Stromal cell of bone marrow (primary cell): ENCODE measurements at regions not wholly inside any gene's neighbourhood (a gene's known extent, or its start where the extent isn't known, plus 50 kb on each side); places are given as distances from the start of the nearest gene placed in this dataset.

Experiments
- DNase-seq: peaks from one replicate; pipeline ENCODE4 v3.0.0-alpha.2; 2012; ENCODE audit warnings: low read depth

DNA sequence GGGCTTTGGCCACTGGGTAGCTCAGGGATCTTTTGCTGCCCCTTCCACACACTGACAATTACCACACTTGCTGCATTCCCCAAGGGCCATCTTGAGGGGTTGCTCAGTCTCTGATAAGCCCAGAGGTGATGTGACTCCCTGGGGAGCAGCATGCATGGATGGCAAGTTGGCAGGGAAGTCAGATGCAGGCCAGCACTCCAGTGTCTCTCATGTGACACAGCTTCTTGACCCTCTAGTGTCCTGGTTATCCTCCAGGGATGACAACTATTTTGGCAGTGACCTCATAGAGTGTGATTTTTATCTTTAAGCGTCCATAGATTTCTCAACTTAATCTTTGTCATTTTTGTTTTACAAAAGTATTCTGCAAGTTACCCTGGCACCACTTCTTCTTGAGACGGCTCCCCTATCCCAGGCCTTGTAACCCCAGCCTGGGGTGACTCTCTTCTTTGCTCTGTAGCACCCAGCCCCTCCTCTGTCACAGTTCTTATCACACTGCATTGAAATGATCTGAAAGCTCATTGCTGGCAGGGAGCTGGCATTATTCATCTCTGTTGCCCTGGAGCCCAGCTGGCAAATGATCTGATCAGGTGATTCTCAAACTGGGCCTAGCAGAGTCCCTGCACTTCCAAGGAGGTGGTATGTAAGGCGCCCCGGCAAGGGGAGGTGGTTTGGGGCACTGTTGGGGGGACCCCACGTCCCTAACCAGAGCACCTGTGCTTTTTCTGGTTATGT is 72.6 kb downstream of the TENT5C start:
- no peak for DNase-seq

DNA sequence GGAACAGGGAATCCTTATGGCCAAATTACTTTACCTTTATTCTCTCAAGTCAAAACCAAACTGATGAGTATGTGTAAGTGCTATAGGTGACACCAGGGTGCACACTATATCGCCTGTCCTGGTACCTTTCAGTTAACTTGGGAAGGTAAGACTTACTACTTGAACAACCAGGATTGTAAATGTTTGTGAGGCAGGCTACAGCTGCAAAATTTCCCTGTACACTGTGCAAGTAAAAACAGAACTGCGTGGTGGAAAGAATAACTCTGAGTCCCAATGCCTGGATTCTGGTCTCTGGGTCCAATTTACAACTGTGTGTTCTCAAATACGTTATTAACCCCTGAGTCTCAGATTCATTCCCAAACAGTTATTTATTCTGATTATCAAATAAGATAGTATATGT is 73.5 kb downstream of the TENT5C start:
- no peak for DNase-seq

DNA sequence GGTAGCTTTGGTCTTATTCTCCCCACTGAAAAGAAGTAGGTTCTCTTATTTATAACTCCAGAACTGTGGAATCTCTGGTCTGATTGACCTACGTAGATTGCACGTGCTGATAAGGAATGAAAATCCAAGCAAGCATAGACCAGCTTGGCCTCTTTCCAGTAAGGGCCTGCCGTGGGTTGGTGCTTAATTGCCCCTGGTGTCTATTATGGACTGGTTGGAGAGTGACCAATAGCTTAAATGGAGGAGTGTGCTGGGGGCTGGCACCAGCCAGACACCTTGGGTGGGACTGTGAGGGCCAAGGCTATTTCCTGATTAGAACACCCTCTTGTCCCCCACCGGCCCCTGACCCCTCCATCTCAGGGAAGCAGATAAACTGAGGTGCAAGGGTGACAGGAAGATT is 74.0 kb downstream of the TENT5C start:
- DNase-seq, result no peak

DNA sequence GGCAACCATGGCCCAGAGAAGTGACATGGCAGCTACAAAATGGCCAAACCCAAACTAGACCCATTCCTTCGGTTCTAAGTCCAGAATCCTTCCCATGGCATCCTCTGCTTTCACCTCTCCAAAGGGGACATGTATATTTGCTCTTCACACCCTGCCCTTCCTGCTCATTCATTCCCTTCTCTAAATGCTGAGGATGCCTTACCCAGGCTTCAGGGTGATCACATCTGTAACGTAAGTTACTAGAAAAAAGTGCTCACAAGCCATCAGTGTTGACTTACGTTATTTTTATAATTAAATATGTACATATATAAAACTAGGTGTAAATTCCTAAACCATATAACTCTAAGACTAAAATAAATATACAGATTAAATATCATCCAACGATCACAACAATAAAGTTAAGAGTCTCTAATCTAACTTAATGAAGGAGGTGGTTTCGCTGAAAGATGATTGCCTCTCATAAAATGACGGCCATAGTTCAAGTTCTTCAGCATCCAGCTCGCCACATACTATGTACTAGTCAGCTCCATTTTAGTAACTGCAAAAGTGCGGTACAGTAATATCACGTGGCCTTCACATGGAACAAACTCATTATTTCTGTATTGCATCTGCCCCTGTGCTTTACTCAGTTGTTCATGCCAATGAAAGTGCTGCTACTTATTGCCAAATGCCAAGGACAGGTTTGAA is 74.6 kb downstream of the TENT5C start:
- no peak for DNase-seq

DNA sequence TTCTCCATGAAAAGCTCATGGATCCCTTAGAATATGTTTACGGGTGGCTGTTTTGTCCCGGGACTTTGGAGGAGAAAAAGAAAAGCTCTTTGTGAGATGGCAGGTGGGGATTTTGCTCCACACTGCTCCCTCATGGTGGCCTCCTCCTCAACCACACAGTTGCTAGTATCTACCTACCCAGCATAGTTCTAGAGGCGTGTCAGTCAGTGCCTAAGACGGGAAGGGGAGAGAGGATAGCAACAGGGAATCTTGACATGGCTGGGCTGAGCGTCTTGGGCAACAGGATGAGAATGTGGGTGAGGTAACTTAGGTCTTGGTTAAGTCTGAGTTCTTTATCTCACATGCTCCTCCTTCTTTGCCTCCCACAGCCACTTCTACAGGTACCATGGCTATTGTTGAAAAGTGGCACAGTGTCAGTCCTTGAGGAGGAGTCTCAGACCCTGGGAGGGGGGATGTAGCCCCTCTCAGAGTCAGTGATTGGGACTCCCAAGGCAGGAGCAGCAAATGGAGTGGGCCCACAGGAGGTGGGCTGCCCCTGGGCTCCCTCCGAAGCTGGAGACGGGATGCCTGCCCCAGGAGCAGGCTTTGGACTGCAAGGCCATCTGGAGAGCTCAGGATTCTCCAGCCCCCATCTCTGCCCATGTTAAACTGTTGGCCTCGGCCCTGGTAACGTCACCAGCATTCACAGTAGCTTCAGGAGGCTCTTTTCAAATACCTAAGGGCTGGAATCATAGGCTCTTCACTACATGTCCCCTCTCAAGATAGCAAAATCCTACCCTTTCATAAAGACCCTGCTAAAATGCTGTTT is 75.4 kb downstream of the TENT5C start:
- no peak for DNase-seq

DNA sequence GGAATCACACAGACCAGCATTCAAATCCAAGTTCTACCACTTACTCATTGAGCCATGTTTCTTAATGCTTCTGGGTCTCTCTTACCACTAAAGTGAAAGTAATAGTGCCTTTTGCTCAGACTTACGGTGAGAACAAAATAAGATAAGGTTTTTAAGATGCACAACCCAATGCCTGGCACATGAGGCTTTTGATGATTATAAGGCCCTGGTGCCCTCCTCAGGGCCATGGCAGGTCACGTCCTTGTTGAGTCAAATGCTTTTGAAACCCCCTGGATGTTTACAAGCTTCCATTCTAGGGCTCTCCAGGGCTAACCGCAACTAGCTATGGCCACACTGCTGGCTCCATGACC is 76.0 kb downstream of the TENT5C start:
- no peak for DNase-seq

DNA sequence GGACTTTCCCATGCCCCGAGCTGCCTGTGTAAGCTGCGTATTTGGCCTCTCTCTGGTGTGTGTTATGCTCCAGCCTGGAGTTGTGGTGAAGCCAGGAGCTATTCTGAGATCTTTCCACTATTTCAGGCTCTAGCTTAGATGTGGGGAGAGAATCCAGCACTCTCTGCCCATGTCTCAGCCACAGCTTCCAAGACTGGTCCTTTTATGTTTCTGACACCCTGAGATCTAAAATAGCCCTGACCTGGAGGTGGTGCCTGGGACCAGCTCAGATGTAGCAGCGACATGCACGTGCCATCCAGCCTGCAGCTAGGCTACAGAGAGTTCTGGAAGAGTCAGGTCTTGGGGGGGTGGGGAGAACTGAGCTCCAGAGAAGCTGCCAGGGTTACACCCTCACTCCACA is 76.5 kb downstream of the TENT5C start:
- DNase-seq, result no peak

DNA sequence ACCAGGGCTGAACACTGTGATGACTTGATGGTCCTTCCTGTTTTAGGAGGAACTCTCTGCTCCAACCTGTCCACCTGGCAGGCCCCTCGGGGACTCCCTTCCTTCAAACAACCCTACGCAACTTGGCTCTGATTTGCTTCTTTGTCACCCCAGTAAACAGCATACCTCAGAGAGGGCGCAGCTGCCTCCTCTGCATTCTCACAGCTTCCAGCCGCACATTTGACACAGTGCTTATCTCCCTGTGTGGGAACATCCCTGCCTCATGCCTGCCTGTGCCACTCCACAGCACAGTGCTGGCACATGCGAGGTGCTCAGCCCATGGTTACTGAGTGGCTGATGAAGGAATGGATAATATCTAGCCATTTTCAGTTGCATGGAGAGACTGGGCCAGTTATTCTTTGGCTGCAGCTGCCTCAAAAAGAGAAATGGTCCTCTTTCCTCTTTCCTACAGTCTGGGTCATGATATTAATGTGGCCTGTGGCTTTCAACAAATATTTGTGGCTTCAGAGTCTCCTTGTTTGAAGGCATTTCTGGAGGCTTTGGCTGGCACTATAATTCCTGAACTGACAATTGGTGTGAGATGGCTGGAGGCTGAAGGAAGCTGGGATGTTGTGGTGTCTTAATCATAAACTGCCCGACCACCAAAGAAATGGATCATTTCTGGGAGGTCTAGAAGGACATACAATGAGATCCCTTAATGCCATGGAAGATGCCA is 77.9 kb downstream of the TENT5C start:
- no peak for DNase-seq

DNA sequence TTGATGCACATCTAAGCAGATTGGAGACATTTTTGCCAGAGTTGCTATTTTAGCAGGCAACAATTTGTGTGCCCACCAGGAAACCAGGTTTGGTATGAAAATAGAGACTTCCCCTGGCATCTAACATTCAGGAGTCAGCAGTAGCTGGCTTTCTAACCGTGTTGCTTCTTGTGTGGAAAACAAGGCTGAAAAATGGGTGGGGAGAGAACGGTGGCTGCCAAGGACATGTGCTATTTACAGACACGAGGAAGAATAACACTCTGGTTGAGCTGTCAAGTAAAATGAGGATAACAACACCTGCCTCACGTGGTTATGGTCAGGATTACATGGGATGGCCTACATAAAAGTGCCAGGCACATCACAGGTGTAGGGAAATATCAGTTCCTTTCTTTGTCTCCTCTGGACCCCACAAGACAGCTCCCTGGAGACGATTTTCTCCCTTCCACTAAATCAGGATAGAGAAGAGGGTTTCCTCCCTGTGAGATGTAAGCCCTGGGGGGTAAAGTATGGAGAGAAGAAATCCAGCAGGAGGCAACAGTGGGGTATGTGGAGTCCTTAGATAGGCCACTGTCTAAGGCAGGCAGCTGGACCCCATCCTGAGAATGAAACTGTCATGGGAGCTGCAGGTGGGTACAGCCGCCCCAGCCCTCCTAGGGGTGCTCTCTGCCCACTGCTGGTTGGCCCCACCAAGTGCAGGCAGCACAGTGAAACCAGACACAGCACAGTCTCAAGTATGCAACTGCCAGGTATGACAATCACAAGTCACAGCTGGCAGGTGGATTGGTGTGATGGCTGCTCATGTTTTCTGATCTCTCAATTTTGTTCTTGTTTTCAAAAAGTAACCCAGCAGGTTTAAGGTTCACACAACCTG is 80.3 kb downstream of the TENT5C start:
- no peak for DNase-seq

DNA sequence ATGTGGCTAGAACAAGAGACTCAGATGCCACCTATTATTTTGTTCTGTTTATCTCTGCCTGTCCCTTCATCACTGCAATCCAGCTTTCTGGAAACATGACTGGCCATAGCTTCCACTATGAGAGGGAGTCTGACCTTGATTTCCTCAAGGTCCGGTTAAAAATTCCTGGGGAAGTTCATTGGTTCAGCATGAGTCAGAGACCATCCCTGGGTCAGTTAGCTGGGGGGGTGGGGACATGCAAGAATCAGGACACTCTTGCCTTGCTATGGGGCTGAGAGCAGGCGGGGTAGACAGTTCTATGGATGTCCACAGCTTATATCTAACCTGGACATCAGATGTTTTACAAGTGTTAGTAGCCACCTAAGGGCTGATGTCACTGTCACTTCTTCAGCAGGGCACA is 81.1 kb downstream of the TENT5C start:
- no peak for DNase-seq

DNA sequence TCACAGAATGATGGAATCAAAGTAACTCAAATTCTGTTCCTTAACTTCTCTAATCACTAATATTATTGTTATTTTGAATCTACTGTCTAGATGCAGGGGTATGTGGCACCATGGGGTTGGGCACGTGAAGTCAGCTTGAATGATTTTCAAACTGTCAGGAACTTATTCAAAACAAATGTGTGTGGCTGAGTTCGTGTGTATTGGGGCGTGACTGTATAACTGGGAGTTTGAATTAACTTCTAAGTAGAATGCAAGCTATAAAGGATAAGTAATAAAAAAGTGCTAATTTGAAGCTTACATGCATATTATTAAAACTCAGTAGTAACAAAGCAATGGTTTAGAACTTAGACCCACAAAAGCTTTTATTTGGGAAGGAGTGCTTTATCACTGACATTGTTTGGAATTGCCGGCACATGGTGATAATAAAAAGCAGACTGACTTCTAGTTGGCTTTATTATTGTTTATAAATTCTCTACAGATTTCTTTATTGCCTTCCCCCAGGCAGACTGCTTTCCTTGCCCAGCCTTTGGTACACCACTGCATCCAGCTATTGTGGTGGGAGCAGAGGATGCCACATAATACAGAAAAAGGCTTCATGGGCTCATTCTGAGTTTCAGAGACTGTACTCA is 84.3 kb downstream of the TENT5C start:
- no peak for DNase-seq

DNA sequence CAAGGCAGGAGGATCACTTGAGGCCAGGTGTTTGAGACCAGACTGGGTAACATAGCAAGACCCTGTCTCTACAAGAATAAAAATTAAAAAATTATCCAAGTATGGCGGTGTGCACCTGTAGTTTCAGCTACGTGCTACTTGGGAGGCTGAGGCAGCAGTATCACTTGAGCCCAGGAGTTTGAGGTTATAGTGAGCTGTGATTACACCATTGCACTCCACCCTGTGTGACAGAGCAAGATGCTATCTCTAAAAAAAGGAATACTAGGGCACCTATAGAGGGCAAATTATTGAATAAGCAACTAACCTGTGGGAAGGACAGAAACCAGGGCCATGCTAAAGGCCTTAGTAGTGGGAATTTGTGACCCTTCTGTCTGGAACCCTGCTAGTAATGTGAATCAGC is 86.1 kb downstream of the TENT5C start:
- DNase-seq, result no peak

DNA sequence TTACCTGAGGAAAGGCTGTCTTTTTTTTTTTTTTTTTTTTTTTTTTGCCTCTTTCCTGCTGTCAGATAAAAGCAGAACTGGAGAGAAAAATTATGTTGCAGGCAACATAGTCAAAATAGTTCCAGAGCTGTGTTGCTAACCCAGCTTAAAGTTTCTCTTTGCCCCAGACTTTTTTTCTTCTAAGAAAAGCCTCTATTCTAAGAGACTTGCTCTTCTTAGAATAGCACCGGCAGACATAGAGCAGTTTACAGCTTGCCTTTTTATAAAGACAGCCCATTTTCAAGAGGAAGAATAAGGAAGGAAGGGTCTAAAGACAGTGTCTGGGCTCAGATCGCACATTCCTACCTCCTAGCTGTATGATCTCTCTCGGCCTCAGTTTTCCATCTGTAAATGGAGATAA is 88.7 kb downstream of the TENT5C start:
- DNase-seq, result no peak

DNA sequence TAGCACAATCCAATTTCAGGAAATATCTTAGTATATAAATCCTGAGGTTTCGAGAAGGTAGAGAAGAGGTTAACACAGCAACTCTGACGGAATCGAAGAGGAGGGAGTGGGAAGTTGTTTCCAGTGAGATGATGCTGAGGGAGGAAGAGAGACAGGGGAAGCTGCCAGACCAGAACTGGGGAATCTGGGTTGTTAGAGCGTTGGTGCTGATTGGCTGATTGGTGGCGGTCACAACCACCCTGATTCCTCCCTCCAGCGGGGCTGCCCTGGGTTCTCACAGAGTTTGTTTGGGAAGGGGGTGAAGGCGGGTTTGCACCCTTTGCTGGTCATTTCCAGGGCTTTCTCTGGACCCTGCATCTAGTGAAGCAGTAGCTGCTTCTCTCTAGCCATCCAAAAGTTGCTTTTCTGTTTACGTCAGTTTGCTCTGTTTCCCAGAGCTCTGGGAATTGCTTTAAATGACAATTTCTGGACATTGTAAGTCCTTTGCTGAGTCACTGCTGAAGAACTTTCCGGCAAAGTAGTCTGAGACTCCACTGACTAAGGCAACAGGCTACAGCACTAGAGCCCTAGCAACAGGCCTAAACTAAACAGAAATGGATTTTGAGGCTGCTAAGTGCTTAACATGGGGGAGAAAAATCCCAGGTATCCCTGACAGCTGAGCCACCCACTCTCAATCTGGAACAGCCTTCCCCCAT is 90.1 kb downstream of the TENT5C start:
- peak; percentile 92 for DNase-seq

DNA sequence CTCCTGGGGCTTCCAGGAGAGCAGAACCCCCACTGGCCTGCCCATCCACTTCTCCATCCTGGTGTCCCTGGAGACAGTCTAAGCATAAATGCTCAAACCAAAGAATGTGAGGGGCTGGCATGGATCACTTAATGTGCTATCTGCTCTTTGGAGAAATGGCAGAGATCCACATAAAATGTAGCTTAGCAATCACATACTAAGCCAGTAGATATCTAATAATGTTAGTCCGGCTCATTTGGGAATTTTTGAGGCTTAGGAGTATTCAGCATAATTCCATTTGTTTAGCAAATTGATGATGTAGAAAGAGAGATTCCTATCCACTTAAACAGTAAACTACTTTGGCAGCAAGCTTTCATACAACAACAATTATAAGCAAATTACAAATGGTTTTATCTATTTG is 90.7 kb downstream of the TENT5C start:
- DNase-seq, result peak; percentile 54

DNA sequence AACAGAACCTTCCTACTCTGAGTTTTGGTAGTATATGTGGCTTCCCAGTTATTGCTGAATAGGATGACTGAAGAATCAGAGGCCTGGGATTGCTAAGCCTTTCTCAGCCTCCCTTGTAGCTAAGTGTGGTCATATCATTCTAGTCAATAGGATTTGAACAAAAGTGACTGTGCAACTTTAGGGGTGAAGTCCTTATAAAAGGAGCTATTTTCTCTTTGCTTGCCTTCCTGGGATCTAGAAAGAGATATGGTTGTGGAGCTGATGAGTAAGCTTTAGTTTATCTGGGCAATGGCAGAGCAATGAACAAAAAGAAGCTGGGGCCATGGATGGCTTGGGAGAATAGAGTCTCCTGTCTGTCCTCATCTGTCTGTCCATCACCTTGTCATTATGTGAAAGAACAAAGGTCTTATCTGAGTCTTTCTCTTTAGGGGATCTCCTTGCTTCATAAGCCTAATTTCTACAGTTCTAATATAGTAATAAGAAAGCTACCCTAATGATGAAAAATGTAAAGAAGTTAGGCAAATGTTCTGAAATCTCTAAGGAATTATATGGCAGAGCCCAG is 91.5 kb downstream of the TENT5C start:
- DNase-seq, result no peak

DNA sequence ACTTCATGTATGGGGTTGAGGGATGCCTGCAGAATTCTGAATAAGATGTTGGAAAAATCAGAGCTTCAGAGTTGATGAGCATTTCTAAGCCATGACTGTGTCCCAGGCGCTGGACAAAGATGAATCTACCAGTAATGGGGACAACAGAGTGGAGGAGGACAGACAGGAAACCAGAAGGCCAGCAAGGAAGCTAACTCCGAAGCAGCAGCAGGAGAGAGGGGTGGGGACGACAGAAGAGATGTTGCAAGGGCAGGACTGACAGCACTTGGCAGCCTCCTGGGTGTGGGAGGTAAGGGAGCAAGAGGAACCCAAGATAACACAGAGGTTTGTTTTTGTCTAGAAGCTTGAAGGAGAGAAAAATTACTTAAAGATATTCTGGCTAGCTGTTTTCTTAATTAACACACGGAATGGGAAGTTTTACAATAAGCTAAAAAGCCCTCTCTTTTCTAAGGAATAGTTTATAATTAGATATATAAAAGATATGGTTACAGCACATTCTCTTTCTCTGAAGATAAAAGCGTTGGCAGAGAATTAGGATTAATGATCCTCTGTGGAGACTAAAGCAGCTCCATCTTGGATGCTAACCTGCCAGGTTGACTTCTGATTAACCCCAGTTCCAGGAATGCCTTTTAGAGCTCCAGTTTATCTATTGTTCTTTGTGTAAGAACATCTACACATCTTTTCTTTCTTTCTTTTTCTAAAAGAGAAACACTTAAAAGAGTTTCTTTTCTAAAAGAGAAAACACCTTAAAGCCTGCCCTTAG is 92.7 kb downstream of the TENT5C start:
- DNase-seq, result no peak

DNA sequence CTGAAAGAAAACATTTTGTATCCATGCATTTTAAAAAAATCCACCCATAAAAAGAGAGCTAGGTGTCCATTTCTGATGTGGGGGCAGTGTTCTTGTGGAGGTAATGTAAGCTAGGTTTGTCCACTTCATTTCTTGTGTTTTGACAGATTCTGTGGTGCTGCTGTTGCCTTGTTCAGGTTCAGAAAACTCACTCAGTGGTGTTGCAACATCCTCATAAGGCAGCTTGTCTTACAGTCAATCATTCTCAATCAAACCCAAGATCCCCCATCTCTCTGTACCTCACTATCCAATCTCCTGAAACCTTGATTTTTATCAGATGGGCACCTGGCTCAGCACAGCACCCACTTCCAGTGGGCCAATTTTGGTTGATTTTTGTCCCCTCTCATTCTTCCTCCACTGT is 94.1 kb downstream of the TENT5C start:
- no peak for DNase-seq

DNA sequence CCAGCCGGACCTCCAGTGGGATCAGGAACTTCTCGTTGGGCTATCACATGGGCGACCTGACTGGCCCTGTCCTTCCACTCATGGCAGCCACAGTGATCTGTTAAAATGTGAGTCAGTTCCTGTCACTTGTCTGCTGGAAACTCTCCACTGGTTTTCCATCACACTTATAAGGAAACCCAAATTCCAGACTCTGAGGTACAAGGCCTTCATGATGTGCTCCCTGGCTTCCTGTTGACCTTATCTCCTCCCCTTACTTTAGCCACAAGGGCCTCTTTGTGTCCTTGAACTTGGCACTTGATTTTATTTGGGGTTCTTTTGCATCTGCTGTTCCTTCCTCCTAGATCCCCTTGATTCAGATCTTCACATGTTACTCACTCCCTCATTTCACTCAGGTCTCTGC is 96.8 kb downstream of the TENT5C start:
- no peak for DNase-seq
